NCI-H748 (cell line): ENCODE measurements at regions not wholly inside any gene's neighbourhood (a gene's known extent, or its start where the extent isn't known, plus 50 kb on each side); places are given as distances from the start of the nearest gene placed in this dataset.

Experiments used
- DNase-seq: peaks from one replicate; lab custom pipeline; 2025; ENCODE audit not compliant: unreplicated experiment; lab: John Stamatoyannopoulos, UW

GRCh38 chr7:25789701-25790640, 362.0 kb upstream of the NFE2L3 start:
- no peak for DNase-seq

DNA sequence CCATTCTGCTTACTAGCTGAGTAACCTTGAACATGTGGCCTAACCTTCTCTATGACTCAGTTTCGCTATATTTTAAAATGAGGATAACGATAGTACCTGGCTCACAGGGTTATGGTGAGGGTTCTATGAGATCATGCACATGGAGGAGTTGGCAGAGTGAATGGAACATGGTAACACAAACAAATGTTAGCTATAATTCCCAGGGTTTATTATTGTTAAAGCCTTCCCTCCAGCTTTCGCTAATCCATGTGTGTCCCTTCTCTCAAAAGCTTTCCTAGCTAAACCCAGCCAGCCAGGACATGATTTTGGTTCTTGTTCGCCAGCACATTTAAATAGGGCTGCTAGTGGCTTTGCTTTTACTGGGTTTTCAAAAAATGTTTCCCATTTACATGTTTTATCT, 361.0 kb upstream of the NFE2L3 start:
- no peak for DNase-seq

- no peak for DNase-seq
These were observed 359.4 kb upstream of the NFE2L3 start for GRCh38 chr7:25792586-25792985.

DNA sequence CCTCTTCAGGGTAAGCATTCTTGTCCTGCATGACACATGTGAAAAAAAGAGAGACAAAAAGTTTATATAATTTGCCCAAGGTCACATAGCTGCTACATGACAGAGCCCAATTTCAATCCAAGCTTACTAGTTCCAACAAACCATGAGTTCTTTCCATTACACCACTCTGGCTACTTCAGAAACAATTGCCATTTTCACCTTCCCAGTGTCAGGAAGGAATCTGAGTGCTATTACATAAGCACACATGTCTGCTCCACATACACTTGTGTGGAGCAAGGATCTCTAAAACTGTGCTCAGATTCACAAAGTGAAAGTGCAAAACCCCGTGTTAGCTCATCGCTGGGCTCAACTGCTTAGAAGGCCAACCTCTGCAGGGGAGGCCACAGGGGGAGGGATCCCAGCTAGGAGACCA, 356.2 kb upstream of the NFE2L3 start:
- no peak for DNase-seq

DNA sequence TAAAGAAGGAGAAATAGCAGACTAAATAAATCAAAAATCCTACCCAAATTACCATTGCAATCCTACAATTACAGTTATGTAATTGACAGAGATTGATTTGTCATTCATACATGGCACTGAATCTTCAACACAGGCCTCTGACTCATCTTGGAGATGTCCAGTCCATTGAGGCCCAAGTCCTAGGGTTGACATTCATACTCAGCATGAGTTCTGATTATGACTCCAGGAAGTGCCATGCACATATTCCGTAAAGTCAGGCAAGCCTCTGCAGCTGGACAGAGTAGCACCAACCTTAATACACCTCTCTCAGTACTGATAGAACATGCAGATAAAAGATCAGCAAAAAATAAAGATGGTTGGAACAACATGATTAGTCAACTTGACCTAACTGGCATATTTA, 353.7 kb upstream of the NFE2L3 start:
- no peak for DNase-seq

DNA sequence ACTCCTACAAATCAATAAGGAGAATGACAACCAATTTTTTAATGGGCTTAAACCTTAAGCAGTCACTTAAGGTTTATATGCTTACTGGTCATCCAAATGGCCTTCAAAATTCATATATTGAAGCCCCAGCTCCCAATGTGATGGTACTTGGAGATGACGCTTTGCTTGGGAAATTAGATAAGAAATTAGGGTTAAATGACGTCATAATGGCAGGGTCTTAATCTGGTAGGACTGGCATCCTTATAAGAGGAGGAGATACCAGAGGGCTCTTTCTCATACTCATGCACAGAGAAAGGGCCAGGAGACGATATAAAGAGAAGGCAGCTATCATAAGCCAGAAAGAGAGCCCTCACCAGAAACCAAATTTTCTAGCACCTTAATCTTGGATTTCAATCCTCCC, 350.8 kb upstream of the NFE2L3 start:
- no peak for DNase-seq

DNA sequence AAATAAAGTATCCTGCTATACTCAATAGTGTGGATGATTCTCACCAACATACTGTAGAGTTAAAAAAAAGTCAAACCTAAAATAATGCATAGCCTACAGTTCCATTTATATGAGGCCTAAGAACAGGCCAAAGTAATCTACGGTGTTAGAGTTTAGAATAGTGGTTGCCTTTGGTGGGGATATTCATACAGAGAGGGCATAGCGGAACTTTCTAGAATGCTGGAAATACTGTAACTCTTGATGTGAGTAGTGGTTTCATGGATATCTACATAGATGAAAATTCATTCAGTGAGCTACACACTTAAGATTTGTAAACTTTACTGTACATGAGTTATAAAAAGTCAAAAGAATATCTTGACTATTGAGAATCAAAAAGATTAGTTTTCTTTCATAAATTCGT, 349.9 kb upstream of the NFE2L3 start:
- no peak for DNase-seq

- no peak for DNase-seq
These were observed 349.5 kb upstream of the NFE2L3 start for GRCh38 chr7:25802473-25802872.

DNA sequence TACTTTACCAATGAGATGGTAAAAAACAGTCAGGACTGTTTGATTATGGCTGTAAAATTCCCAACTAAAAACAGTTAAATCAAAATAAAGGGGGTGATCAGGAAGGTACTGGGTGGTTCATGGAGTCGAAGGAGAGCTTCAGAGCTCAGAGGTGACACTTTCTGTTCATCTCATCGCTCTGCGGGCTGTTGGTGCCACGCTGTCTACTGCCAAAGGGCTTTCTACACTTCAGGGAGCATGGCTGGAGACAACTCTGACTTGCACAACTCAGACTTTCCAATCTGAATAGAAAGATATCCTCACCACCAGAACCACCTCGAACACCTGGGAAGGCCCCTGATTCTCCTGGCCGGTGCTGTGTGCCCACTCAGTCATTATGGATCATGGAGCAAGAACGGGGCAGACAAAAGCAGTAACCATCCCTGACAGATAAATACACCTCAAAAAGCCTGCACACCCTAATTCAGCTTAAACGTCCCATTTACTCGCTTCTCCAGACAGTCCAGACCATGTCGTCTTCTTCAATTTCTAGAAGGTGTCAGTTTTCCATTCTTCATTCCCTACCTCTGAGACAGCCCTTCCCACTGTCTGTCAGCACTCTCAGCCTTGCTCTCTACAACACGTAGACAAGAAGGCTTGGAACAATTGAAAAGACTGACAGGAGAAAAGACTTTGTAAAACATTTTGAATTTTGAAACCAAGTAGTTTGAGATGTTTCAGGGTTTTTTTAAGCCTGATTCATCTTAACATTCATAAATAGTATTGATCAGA, 348.7 kb upstream of the NFE2L3 start:
- DNase-seq: no peak

DNA sequence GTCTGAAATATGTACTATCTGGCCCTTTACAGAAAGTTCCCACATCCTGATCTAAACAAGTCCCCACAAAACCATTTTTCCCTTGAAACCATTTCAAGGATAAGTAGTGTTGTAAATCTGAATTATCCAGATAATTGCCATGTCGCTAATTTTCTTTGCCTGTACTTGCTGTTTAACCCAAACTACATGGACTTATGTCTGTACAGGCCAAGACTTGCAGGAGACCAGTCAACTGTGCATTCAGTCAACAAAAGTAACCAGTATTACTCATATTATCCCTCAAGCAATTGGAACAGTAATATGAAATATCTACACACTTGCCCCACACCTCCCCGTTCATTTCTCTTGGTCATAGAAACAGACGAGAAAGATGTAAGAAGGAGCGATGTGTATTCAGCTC, 347.8 kb upstream of the NFE2L3 start:
- DNase-seq: no peak

DNA sequence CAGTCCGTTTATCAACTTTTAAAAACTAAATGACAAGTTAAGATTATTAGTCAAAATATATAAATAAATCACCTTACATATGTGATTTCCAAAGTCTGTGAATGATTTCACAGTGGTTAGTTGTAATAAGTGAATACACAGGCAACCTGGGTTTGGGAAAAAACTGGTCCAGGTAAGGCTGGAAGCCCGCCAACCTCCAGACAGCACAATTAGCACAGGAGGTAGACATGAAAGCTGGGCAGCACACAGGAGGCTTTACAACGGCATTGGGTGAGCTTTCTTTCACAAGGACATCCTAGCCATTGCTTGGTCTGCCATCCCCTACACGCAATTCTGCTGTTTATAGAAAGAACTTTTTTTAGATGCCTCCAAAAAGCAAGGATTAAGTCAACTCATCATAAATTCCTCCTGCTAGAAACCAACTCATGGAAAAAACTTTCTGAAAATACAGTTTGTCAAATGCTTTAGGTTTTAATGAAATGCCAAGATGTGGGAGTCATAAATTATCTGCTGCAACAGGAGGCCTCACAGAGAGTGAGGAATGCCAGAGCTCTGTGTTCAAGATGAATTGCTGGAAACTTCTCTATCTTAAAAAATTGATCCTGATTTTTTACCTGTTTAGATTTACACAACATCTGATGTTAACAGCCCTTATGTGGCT, 346.8 kb upstream of the NFE2L3 start:
- DNase-seq: peak; percentile 56

GRCh38 chr7:25807086-25807611, 344.8 kb upstream of the NFE2L3 start:
- no peak for DNase-seq

- no peak for DNase-seq
These were observed 342.6 kb upstream of the NFE2L3 start for GRCh38 chr7:25809441-25809840.

GRCh38 chr7:25812086-25812850, 339.7 kb upstream of the NFE2L3 start:
- no peak for DNase-seq

GRCh38 chr7:25813381-25813780, 338.6 kb upstream of the NFE2L3 start:
- no peak for DNase-seq

DNA sequence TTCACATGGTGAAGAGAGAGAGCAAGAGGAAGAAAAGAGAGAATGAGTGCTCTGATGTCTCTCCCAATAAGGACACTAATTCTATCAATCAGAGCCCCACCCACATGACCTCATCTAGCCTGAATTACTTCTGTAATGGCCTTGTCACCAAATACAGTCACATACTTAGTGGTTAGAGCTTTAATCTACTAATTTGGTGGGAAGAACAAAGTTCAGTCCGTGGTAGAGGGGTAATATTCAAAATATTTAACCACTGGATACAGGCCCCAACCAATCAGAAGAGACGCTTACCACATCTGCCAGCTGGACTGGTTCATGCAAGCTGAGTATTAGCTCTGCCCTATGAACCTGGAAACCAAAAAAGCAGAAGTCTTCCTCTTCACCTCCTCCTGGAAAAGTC, 336.3 kb upstream of the NFE2L3 start:
- no peak for DNase-seq

- no peak for DNase-seq
These were observed 331.5 kb upstream of the NFE2L3 start for GRCh38 chr7:25820432-25821040.

GRCh38 chr7:25821225-25821624, 330.8 kb upstream of the NFE2L3 start:
- no peak for DNase-seq

- no peak for DNase-seq
These were observed 329.2 kb upstream of the NFE2L3 start for GRCh38 chr7:25822823-25823222.

DNA sequence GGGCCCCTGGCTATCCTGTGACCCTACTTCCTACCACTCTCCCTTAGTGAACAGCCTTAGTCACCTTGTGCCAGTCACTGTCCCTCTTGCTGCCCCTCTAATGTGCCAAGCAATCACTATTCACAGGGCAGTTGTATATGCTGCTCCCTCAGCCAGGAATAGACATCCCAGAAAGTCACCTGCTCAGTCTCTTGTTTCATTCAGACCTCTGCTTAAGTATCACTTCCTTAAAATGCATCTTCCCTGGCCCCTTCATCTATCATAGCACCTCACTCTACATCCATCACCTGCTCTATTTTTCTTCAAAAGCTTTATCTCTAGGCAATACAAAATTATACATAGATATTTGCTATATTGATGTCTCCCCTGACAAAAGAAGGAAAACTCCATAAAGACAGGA, 328.4 kb upstream of the NFE2L3 start:
- DNase-seq: no peak
